ENCODE measurements at regions not wholly inside any gene's neighbourhood (a gene's known extent, or its start where the extent isn't known, plus 50 kb on each side); places are given as distances from the start of the nearest gene placed in this dataset.

DNA sequence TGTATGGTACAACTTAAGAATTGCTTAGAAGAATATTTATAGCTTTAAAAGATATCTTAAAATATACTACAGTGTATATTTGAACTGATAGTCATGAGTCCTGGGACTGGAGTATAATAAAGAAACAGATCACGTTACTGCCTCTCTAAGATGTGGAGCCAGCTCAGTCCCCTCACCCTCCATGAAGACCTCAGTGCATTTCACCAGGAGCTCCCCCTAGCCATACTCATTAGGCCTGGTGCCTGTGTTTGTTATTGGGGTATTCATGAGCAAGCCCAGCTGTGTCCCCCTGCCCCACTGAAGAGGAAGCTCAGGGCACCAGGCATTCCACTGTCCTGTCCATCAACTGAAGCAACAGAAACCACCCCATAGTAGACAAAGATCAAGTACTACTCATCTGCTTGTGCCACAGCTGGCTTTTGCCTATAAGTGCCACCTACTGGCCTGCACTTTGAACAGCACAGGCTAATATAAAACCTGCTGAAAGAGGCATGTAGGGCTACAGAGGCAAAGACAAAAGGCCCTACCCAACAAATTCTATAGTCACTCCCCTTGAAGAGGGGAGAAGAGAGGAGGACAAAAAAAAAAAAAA is 850.2 kb upstream of the NUDT12 start:
- no peaks in the 10 kb centered on the region for H3K4me1 Mint-ChIP-seq
- POLR2A ChIA-PET = no interaction called here

DNA sequence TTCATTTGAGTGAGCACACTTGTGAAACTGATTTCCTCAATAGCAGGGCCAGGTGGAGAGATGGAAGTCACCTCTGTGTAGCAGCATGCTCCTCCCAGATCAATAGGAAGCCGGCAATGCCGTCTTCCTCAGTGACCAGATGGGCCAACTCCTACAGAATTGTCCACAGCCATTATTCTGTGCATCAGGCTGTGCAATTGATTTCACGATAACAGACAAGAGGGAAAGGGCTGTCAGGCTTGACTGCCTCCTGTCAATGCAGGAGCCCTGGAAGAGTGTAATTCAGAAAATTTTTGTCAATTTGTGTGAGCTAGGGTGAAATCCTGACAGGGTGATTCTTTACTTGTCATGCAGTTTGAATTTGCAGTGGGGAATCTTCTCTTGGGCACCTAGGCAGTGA is 838.4 kb upstream of the NUDT12 start:
- Mint-ChIP-seq H3K27ac (no peak overlapping the region), H3K9me3 (peaks cover 8% of the 10 kb centered on the region), H3K4me3 (no peak overlapping the region), H3K27me3 (no peaks in the 10 kb centered on the region), H3K4me1 (no peaks in the 10 kb centered on the region), H3K36me3 (ENCODE audit: low read depth) (no peaks in the 10 kb centered on the region)
- TF ChIP-seq, protein P1, sequence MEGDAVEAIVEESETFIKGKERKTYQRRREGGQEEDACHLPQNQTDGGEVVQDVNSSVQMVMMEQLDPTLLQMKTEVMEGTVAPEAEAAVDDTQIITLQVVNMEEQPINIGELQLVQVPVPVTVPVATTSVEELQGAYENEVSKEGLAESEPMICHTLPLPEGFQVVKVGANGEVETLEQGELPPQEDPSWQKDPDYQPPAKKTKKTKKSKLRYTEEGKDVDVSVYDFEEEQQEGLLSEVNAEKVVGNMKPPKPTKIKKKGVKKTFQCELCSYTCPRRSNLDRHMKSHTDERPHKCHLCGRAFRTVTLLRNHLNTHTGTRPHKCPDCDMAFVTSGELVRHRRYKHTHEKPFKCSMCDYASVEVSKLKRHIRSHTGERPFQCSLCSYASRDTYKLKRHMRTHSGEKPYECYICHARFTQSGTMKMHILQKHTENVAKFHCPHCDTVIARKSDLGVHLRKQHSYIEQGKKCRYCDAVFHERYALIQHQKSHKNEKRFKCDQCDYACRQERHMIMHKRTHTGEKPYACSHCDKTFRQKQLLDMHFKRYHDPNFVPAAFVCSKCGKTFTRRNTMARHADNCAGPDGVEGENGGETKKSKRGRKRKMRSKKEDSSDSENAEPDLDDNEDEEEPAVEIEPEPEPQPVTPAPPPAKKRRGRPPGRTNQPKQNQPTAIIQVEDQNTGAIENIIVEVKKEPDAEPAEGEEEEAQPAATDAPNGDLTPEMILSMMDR (IDR thresholded peaks at IDR 0.05) = no peak
- intact Hi-C loops (cut with micrococcal nuclease) = no loop called here
- CTCF ChIA-PET = no interaction called here
- ATAC-seq (ENCODE audit: low read depth) (no peak), DNase-seq (no peak)
- POLR2A ChIA-PET = no interaction called here

More for the DNA sequence above, 850.2 kb upstream of the NUDT12 start:
- Mint-ChIP-seq H3K4me3 (no peak overlapping the region), H3K9me3 (no peaks in the 10 kb centered on the region), H3K27me3 (no peaks in the 10 kb centered on the region), H3K36me3 (ENCODE audit: low read depth) (no peaks in the 10 kb centered on the region), H3K27ac (no peak overlapping the region)
- TF ChIP-seq, protein P1 (IDR thresholded peaks at IDR 0.05) = no peak
- intact Hi-C loops (cut with micrococcal nuclease) = no loop called here
- ATAC-seq (ENCODE audit: low read depth) (no peak), DNase-seq (no peak)
- CTCF ChIA-PET = no interaction called here

DNA sequence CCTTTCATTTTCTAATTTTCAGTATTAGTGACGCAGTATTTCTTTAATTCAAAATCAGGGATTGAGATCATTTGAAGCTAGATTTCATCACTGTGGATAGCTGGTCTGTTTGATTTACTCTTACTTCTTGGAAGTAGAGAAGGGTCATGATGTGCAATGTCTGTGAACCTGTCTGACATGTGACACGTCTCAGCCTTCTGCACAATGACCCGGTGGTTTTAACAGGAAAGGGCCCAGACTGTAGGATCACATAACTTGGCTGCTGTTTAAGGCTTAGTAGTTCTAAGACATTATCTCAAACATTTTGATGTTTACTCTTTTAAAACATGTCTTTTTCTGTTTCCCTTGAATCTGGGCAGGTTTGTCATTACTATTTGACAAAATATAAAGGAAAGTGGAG is 823.3 kb upstream of the NUDT12 start:
- Mint-ChIP-seq H3K4me1 (no peaks in the 10 kb centered on the region), H3K36me3 (ENCODE audit: low read depth) (no peaks in the 10 kb centered on the region), H3K4me3 (no peak overlapping the region), H3K27ac (no peak overlapping the region), H3K9me3 (peaks cover 10% of the 10 kb centered on the region), H3K27me3 (no peaks in the 10 kb centered on the region)
- CTCF ChIA-PET = no interaction called here
- intact Hi-C loops (cut with micrococcal nuclease) = no loop called here
- DNase-seq (no peak), ATAC-seq (ENCODE audit: low read depth) (no peak)
- POLR2A ChIA-PET = no interaction called here
- TF ChIP-seq, protein P1 (IDR thresholded peaks at IDR 0.05) = no peak

DNA sequence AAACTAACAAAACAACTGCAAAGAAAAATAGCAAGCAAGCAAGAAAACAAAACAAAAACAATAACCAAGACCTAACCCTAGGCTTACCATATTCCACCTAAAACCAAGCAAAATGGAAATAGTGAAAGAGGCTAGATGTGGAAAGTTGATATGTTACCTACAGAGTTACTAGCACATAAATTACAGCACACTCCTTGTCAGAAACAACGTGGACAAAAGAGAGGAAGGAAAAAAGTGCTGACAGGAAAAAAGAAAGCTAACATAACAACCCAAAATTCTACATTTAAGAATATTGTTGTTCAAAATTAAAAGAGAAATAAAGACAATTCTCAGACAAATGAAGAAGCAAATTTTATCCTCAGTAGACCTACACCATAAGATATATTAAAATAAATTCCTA is 812.8 kb upstream of the NUDT12 start:
- no peak overlapping the region for H3K4me3 Mint-ChIP-seq
- no peaks in the 10 kb centered on the region for H3K36me3 Mint-ChIP-seq (ENCODE audit: low read depth)
- POLR2A ChIA-PET = no interaction called here
- H3K9me3 Mint-ChIP-seq = peaks cover 4% of the 10 kb centered on the region
- H3K27me3 Mint-ChIP-seq = no peaks in the 10 kb centered on the region
- ATAC-seq (ENCODE audit: low read depth) (no peak), DNase-seq (no peak)
- intact Hi-C loops (cut with micrococcal nuclease) = no loop called here
- H3K4me1 Mint-ChIP-seq = no peaks in the 10 kb centered on the region
- H3K27ac Mint-ChIP-seq = no peak overlapping the region
- CTCF ChIA-PET = no interaction called here
- TF ChIP-seq, protein P1 (IDR thresholded peaks at IDR 0.05) = no peak

DNA sequence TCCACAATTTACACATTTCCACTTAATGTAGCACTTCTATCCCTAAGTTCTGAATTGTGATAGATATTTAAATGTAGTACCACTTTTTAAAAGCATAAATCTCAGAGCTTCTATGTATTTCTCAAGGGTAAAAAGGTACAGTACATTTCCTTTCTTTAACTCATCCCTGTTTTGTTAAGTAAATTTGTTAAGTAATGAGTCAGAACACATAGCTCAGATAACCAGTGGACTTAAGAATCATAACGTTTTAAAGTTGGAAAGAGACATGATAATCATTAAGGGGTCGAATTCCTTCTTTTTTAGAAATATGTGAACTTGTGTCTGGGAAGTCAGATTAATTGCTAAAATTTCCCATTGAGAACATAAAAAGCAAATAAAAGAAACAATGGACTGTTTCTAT is 810.2 kb upstream of the NUDT12 start:
- TF ChIP-seq, protein P1 (IDR thresholded peaks at IDR 0.05) = no peak
- ChIA-PET CTCF (no interaction called here), POLR2A (no interaction called here)
- Mint-ChIP-seq H3K9me3 (peaks cover 2% of the 10 kb centered on the region), H3K36me3 (ENCODE audit: low read depth) (no peaks in the 10 kb centered on the region), H3K4me1 (no peaks in the 10 kb centered on the region), H3K27me3 (no peaks in the 10 kb centered on the region), H3K4me3 (no peak overlapping the region), H3K27ac (no peak overlapping the region)
- intact Hi-C loops (cut with micrococcal nuclease) = no loop called here
- ATAC-seq (ENCODE audit: low read depth) (no peak), DNase-seq (no peak)

All from activated B cell treated with CpG ODN at 0.5 μM for 24 hours (primary cell).